ENCODE measurements at regions not wholly inside any gene's neighbourhood (a gene's known extent, or its start where the extent isn't known, plus 50 kb on each side); places are given as distances from the start of the nearest gene placed in this dataset.

DNA sequence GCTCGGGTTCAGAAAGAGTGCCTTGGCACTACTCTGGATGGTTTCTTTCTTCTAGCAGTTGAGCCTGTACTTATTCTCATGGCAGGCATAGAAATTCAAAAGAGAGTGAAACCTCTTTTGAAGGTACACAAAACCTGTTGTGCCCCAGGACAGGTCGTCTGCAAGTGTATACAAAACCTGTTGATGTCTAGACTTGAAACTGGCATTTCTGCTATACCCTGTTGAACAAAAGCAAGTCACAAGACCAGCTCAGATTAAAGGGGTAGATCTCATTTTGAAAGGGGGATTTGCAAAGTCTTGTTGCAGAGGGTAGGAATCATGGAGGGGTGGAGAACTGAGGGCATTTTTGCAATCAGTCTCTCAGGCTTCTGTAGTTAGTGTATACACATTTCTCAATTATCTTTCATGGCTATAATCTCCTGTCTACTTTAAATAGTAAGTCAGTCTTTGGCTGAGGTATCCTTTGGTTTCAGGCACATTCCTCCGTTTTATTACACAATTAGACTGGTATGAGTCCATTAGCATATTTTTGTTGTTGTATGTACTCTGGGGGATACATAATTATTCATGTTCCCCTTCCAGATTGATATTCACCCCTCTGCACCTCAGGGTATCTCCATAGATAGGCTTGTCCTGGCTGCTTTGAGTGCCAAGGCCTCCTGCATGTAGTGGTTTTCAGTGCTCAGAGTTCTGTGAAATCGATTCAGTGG is 251.4 kb downstream of the DTHD1 start:
- H3K4me3 ChIP-seq: no peak overlapping the region
- no peaks in the 10 kb centered on the region for H3K36me3 ChIP-seq (replicated peaks in 1 of 2)
- DNase-seq: no peak
- H3K27me3 ChIP-seq: no peaks in the 10 kb centered on the region
- H3K27ac ChIP-seq: no peak overlapping the region
- H3K9me3 ChIP-seq (replicated peaks in 1 of 3): peaks cover 0 to 8% (median 0%) of the 10 kb centered on the region in 3 donors
- WGBS, 4 donors: 53 to 64% (median 58%) methylated on average over 4 of the region's 4 CpGs
- TF ChIP-seq POLR2A (IDR thresholded peaks at IDR 0.05) (no peak), CTCF (IDR thresholded peaks at IDR 0.05) (no peak)
- H3K4me1 ChIP-seq (replicated peaks in 1 of 2): no peaks in the 10 kb centered on the region
- intact Hi-C loops (cut with DNase I): no loop called here

- peaks cover 0 to under 1% (median 0%) of the 10 kb centered on the region in 3 donors for H3K9me3 ChIP-seq (replicated peaks in 1 of 3)
- DNase-seq: no peak
- no peaks in the 10 kb centered on the region for H3K36me3 ChIP-seq (replicated peaks in 1 of 2)
- no peaks in the 10 kb centered on the region for H3K27me3 ChIP-seq
- intact Hi-C loops (cut with DNase I): no loop called here
- 67 to 70% (median 67%) methylated on average over 1 of the region's 1 CpG for WGBS, 4 donors
- no peak overlapping the region for H3K27ac ChIP-seq
- H3K4me3 ChIP-seq: no peak overlapping the region
- H3K4me1 ChIP-seq (replicated peaks in 1 of 2): no peaks in the 10 kb centered on the region
- TF ChIP-seq CTCF (IDR thresholded peaks at IDR 0.05) (no peak), POLR2A (IDR thresholded peaks at IDR 0.05) (no peak)
These were observed 252.5 kb downstream of the DTHD1 start for GRCh38 chr4:36533944-36534343.

DNA sequence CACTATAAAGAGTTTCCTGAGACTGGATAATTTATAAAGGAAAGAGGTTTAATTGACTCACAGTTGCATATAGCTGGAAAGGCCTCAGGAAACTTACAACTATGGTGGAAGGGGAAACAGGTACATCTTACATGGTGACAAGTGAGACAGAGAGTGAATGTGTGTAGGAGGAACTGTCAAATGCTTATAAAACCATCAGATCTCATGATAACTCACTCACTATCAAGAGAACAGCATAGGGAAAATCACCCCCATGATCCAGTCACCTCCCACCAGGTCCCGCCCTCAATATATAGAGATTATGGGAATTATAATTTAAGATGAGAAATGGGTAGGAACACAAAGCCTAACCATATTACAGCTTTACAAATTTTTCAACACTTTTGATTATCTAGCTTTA is 266.0 kb downstream of the DTHD1 start:
- H3K4me1 ChIP-seq (replicated peaks in 1 of 2): no peaks in the 10 kb centered on the region
- no peaks in the 10 kb centered on the region for H3K36me3 ChIP-seq (replicated peaks in 1 of 2)
- H3K27ac ChIP-seq: no peak overlapping the region
- intact Hi-C loops (cut with DNase I): no loop called here
- no peak for TF ChIP-seq CTCF (IDR thresholded peaks at IDR 0.05)
- TF ChIP-seq POLR2A (IDR thresholded peaks at IDR 0.05): no peak
- 89 to 97% (median 93%) methylated on average over 1 of the region's 1 CpG for WGBS, 4 donors
- no peak overlapping the region for H3K4me3 ChIP-seq
- no peak for DNase-seq
- no peaks in the 10 kb centered on the region for H3K9me3 ChIP-seq (replicated peaks in 1 of 3)
- H3K27me3 ChIP-seq: no peaks in the 10 kb centered on the region

- no peak overlapping the region for H3K27ac ChIP-seq
- no peaks in the 10 kb centered on the region for H3K27me3 ChIP-seq
- no peaks in the 10 kb centered on the region for H3K4me1 ChIP-seq (replicated peaks in 1 of 2)
- H3K4me3 ChIP-seq: no peak overlapping the region
- WGBS, 4 donors: 62 to 73% (median 67%) methylated on average over 3 of the region's 3 CpGs
- no peaks in the 10 kb centered on the region for H3K36me3 ChIP-seq (replicated peaks in 1 of 2)
- intact Hi-C loops (cut with DNase I): no loop called here
- no peak for DNase-seq
- H3K9me3 ChIP-seq (replicated peaks in 1 of 3): no peaks in the 10 kb centered on the region
- no peak for TF ChIP-seq CTCF (IDR thresholded peaks at IDR 0.05)
These were observed 267.8 kb downstream of the DTHD1 start for GRCh38 chr4:36549252-36549651.
